Motor neuron (in vitro differentiated cells): ENCODE measurements at regions not wholly inside any gene's neighbourhood (a gene's known extent, or its start where the extent isn't known, plus 50 kb on each side); places are given as distances from the start of the nearest gene placed in this dataset.

Source experiments
- ATAC-seq, 8 experiments: fragments of 200-7000 bp; cut with Tn5 transposase; replicated peaks in 6 of 8; 2 replicates each; pipeline ENCODE4 v1.8.0; 2021; ENCODE audit warnings: mild to moderate bottlenecking in 8 of 8, moderate library complexity in 8 of 8
- H3K27ac ChIP-seq, 2 donors: fragments of 250-450 bp; sonication (Bioruptor Pico); 2 replicates each; pipeline ENCODE4 v1.9.0; 2021; ENCODE audit warnings: antibody characterized with exemption in 2 of 2, mild to moderate bottlenecking in 2 of 2, moderate library complexity in 1 of 2
- H3K4me1 ChIP-seq, 2 donors: fragments of 250-450 bp; sonication (Bioruptor Pico); replicated peaks in 1 of 2; 2 replicates each; pipeline ENCODE4 v1.6.1; 2021; ENCODE audit warnings: antibody characterized with exemption in 2 of 2, mild to moderate bottlenecking in 2 of 2, moderate library complexity in 1 of 2
- H3K4me3 ChIP-seq, 5 donors: fragments of 250-450 bp; sonication (Bioruptor Pico); 2 replicates each; pipeline ENCODE4 v1.9.0; 2021; ENCODE audit warnings: antibody characterized with exemption in 5 of 5, mild to moderate bottlenecking in 5 of 5, moderate library complexity in 4 of 5
- WGBS, 10 experiments: fragments of 450-650 bp; shearing (Covaris generic); methylation state at CpG; one replicate each; pipeline ENCODE4 v1.0.0; 2022; 5-methylcytosine and 5-hydroxymethylcytosine counted together
- in situ Hi-C, 9 experiments: fragments of 400-800 bp; cut with MboI; loops; one replicate each; pipeline ENCODE4 v1.15.0; 2021; ENCODE audit warnings: low sequenced_read_pairs in 9 of 9, low pct_unique_long_range_greater_than_20kb in 2 of 9; ENCODE audit not compliant: unreplicated experiment in 9 of 9

GRCh38 chr4:4913628-4914027 lies 54.2 kb downstream of the MSX1 start:
- Histone ChIP-seq H3K4me1 (no peaks in the 10 kb centered on the region), H3K27ac (no peak overlapping the region), H3K4me3 (no peak overlapping the region)
- no peak for ATAC-seq
- in situ Hi-C loops = no loop called here

GRCh38 chr4:4914059-4914820 lies 54.8 kb downstream of the MSX1 start:
- in situ Hi-C loops = no loop called here
- Histone ChIP-seq H3K4me1 (no peaks in the 10 kb centered on the region), H3K27ac (no peak overlapping the region), H3K4me3 (no peak overlapping the region)
- ATAC-seq = peak in 2 of 8 experiments; percentile 20 to 25
- 0 to 89% (median 67%) methylated on average over 1 to 4 of the region's 4 CpGs; no CpG with 5 or more reads in 5 of the 10 experiments for WGBS, 10 experiments

- H3K4me3 ChIP-seq = no peak overlapping the region
- in situ Hi-C loops = no loop called here
- no peaks in the 10 kb centered on the region for H3K4me1 ChIP-seq
- no peak overlapping the region for H3K27ac ChIP-seq
- WGBS, 10 experiments = 68 to 92% (median 71%) methylated on average over 2 to 4 of the region's 10 CpGs; no CpG with 5 or more reads in 5 of the 10 experiments
- ATAC-seq = no peak
Measured at GRCh38 chr4:4914965-4915845, 55.7 kb downstream of the MSX1 start.

- no peak overlapping the region for H3K4me3 ChIP-seq
- no peak overlapping the region for H3K27ac ChIP-seq
- in situ Hi-C loops = no loop called here
- WGBS, 10 experiments = no CpG with 5 or more reads among the region's 2 CpGs
- ATAC-seq = no peak
- H3K4me1 ChIP-seq = no peaks in the 10 kb centered on the region
Measured at GRCh38 chr4:4918067-4918466, 58.6 kb downstream of the MSX1 start.

- ATAC-seq = peak in 3 of 8 experiments; percentile 38 to 99 (median 94)
- in situ Hi-C loops = no loop called here
- Histone ChIP-seq H3K4me1 (no peaks in the 10 kb centered on the region), H3K4me3 (no peak overlapping the region), H3K27ac (no peak overlapping the region)
- WGBS, 10 experiments = 9 to 91% (median 83%) methylated on average over 4 to 6 of the region's 11 CpGs; no CpG with 5 or more reads in 7 of the 10 experiments
Measured at GRCh38 chr4:4919927-4920326, 60.5 kb downstream of the MSX1 start.

- ATAC-seq = no peak
- Histone ChIP-seq H3K4me1 (no peaks in the 10 kb centered on the region), H3K4me3 (no peak overlapping the region), H3K27ac (no peak overlapping the region)
- WGBS, 10 experiments = 69 to 72% methylated on average over 2 of the region's 2 CpGs; no CpG with 5 or more reads in 8 of the 10 experiments
- in situ Hi-C loops = no loop called here
Measured at GRCh38 chr4:4921077-4921476, 61.6 kb downstream of the MSX1 start.

- no peak overlapping the region for H3K27ac ChIP-seq
- no peak overlapping the region for H3K4me3 ChIP-seq
- no peaks in the 10 kb centered on the region for H3K4me1 ChIP-seq
- in situ Hi-C loops = no loop called here
- WGBS, 10 experiments = 0 to 100% (median 51%) methylated on average over 1 to 2 of the region's 2 CpGs; no CpG with 5 or more reads in 4 of the 10 experiments
- no peak for ATAC-seq
Measured at GRCh38 chr4:4922441-4922840, 63.0 kb downstream of the MSX1 start.

- WGBS, 10 experiments = 0 to 100% (median 85%) methylated on average over 1 of the region's 1 CpG; no CpG with 5 or more reads in 6 of the 10 experiments
- no peak for ATAC-seq
- no peak overlapping the region for H3K27ac ChIP-seq
- H3K4me3 ChIP-seq = no peak overlapping the region
- no peaks in the 10 kb centered on the region for H3K4me1 ChIP-seq
- in situ Hi-C loops = no loop called here
Measured at GRCh38 chr4:4923201-4923600, 63.7 kb downstream of the MSX1 start.

- no peaks in the 10 kb centered on the region for H3K4me1 ChIP-seq
- no peak for ATAC-seq
- in situ Hi-C loops = no loop called here
- no peak overlapping the region for H3K4me3 ChIP-seq
- WGBS, 10 experiments = 0 to 56% (median 11%) methylated on average over 1 to 3 of the region's 3 CpGs
- no peak overlapping the region for H3K27ac ChIP-seq
Measured at GRCh38 chr4:4930677-4931076, 71.2 kb downstream of the MSX1 start.

GRCh38 chr4:4935974-4936373 lies 76.5 kb downstream of the MSX1 start:
- 55 to 90% (median 80%) methylated on average over 1 to 8 of the region's 8 CpGs; no CpG with 5 or more reads in 3 of the 10 experiments for WGBS, 10 experiments

GRCh38 chr4:4937926-4938325 lies 78.5 kb downstream of the MSX1 start:
- Histone ChIP-seq H3K4me1 (no peaks in the 10 kb centered on the region), H3K27ac (no peak overlapping the region), H3K4me3 (no peak overlapping the region)
- 40 to 100% (median 73%) methylated on average over 1 to 6 of the region's 6 CpGs; no CpG with 5 or more reads in 4 of the 10 experiments for WGBS, 10 experiments
- ATAC-seq = no peak
- in situ Hi-C loops = no loop called here

More at GRCh38 chr4:4935974-4936373, 76.5 kb downstream of the MSX1 start:
- Histone ChIP-seq H3K4me3 (no peak overlapping the region), H3K27ac (no peak overlapping the region), H3K4me1 (no peaks in the 10 kb centered on the region)
- in situ Hi-C loops = no loop called here
- ATAC-seq = no peak

GRCh38 chr4:4941751-4942150 lies 77.5 kb downstream of the CYTL1 start:
- in situ Hi-C loops = no loop called here
- Histone ChIP-seq H3K4me3 (no peak overlapping the region), H3K27ac (no peak overlapping the region), H3K4me1 (no peaks in the 10 kb centered on the region)
- 80 to 89% (median 80%) methylated on average over 1 of the region's 1 CpG; no CpG with 5 or more reads in 7 of the 10 experiments for WGBS, 10 experiments
- peak in 1 of 8 experiments; percentile 28 for ATAC-seq

- no peak for ATAC-seq
- H3K4me3 ChIP-seq = no peak overlapping the region
- WGBS, 10 experiments = 68 to 89% (median 75%) methylated on average over 2 to 3 of the region's 3 CpGs; no CpG with 5 or more reads in 1 of the 10 experiments
- H3K4me1 ChIP-seq = no peaks in the 10 kb centered on the region
- in situ Hi-C loops = no loop called here
- H3K27ac ChIP-seq = no peak overlapping the region
Measured at GRCh38 chr4:4942658-4943057, 76.6 kb downstream of the CYTL1 start.
